ENCODE measurements at regions not wholly inside any gene's neighbourhood (a gene's known extent, or its start where the extent isn't known, plus 50 kb on each side); places are given as distances from the start of the nearest gene placed in this dataset.
"Not testable (repeated sequence)": the region's sequence is repeated elsewhere in the genome, so short reads cannot be mapped to it uniquely, and the experiment has no call there.

DNA sequence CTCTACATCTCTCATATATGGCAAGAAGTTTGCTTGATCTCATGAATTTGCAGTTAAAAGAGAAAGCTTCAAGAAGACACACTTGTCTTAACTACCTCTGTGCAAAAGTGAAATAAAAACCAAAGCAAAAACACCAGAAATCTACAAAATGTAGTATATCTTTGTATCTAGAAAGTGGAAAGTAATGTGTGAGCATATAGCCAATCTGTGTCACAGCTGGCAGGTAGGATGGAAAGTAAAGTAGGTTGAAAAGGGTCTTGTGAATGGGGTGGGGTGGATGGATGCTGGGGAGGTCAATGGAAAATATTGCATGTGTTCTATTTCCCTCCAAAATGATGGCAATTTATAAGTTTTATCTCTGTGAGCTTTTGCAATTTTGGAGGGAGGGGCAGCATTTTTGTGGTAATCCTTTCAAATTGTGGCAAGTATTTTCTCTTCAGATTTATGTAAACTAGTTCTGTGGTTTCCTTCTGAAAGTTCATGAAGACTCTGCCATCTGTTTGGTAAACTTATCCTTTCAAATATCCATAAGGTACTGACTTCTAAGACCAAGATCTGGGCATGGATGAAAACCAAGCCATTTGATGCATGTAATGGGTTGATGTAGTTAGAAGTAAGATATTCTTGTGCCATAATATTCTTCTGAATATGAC, 215.9 kb upstream of the GIMD1 start:
- H3K27ac ChIP-seq, result no peak overlapping the region
- no peak for TF ChIP-seq ZFX (IDR thresholded peaks at IDR 0.05; ENCODE audit: borderline replicate concordance)
- TF ChIP-seq, protein P1, sequence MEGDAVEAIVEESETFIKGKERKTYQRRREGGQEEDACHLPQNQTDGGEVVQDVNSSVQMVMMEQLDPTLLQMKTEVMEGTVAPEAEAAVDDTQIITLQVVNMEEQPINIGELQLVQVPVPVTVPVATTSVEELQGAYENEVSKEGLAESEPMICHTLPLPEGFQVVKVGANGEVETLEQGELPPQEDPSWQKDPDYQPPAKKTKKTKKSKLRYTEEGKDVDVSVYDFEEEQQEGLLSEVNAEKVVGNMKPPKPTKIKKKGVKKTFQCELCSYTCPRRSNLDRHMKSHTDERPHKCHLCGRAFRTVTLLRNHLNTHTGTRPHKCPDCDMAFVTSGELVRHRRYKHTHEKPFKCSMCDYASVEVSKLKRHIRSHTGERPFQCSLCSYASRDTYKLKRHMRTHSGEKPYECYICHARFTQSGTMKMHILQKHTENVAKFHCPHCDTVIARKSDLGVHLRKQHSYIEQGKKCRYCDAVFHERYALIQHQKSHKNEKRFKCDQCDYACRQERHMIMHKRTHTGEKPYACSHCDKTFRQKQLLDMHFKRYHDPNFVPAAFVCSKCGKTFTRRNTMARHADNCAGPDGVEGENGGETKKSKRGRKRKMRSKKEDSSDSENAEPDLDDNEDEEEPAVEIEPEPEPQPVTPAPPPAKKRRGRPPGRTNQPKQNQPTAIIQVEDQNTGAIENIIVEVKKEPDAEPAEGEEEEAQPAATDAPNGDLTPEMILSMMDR (IDR thresholded peaks at IDR 0.05), result no peak

DNA sequence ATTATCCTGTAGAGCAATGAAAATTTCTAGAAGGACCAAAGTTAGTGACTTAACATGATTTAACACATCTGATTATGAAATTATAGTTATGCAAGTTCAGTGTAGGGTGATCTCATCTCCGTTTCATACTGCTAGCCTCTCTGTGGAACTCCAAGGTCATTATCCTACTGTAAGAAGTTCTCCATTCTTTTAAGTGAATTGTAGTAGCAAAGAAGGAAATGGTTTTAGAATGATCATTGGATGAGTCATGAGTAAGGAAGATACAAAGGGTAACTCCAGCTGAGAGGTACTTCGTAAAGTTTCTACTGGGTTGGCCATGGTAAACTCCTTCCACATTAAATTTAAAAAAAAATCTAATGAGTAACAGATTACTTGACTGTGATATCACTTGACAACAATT, 215.0 kb upstream of the GIMD1 start:
- TF ChIP-seq, protein P1 (IDR thresholded peaks at IDR 0.05), result no peak
- TF ChIP-seq ZFX (IDR thresholded peaks at IDR 0.05; ENCODE audit: borderline replicate concordance), result no peak

DNA sequence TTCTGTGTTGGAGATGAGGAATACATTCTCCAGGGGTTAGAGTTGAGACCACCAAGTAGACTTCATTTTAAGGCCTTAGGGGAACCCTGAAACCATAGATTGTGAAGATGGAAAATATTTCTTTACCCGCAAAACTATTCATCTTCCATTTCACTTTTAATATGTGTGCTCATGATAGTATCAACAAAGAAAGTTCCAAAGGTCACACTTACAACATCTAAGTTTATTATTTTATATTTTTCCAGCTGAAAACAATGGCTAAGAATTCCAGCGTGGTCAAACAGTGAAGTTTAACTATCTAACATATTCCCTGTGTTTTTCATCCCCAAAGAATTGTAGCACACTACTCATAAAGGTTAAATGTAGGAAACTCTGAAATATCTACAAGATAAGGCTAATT, 214.5 kb upstream of the GIMD1 start:
- no peak overlapping the region for H3K27ac ChIP-seq
- TF ChIP-seq ZFX (IDR thresholded peaks at IDR 0.05; ENCODE audit: borderline replicate concordance), result no peak
- TF ChIP-seq, protein P1 (IDR thresholded peaks at IDR 0.05), result no peak

More for the DNA sequence above, 215.0 kb upstream of the GIMD1 start:
- H3K27ac ChIP-seq, result no peak overlapping the region

DNA sequence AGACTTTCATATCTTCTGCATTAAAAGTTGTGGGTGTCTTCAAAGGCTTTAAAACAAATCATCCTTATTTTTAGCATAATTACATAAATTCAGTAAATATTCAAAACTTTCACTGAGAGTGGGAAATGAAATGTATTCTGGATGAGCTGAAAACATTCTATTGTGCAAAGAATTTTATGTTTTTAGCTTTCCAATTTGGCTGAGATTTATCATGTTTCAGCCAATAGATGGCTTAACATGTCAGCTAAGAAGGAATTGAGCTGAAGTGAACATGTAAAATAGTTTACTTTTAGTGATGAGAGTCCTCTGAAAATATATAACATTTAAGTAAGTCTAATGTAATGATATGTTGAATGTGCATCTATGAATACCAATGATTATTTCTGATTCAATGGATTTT, 213.5 kb upstream of the GIMD1 start:
- H3K27ac ChIP-seq, result no peak overlapping the region
- TF ChIP-seq, protein P1 (IDR thresholded peaks at IDR 0.05), result no peak
- no peak for TF ChIP-seq ZFX (IDR thresholded peaks at IDR 0.05; ENCODE audit: borderline replicate concordance)

DNA sequence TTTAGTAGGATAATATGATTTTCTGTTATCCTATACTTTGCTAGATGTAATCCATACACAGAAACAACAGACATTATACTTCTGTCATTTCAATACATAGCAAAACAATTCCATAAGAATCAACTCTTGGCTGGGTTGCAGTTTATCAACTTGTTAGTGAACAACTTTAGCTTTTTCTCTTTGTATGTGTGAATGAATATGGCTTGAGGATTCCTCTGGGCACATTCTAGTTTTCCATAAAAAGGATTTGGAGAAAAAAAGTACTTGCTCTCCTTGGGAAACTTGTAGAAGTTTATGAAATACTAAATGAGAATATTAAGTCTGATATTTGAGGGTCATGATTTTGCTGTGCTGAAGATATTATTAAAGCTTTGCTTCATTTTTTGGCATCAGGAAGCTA, 210.7 kb upstream of the GIMD1 start:
- H3K27ac ChIP-seq, result no peak overlapping the region
- TF ChIP-seq, protein P1 (IDR thresholded peaks at IDR 0.05), result no peak
- TF ChIP-seq ZFX (IDR thresholded peaks at IDR 0.05; ENCODE audit: borderline replicate concordance), result no peak

DNA sequence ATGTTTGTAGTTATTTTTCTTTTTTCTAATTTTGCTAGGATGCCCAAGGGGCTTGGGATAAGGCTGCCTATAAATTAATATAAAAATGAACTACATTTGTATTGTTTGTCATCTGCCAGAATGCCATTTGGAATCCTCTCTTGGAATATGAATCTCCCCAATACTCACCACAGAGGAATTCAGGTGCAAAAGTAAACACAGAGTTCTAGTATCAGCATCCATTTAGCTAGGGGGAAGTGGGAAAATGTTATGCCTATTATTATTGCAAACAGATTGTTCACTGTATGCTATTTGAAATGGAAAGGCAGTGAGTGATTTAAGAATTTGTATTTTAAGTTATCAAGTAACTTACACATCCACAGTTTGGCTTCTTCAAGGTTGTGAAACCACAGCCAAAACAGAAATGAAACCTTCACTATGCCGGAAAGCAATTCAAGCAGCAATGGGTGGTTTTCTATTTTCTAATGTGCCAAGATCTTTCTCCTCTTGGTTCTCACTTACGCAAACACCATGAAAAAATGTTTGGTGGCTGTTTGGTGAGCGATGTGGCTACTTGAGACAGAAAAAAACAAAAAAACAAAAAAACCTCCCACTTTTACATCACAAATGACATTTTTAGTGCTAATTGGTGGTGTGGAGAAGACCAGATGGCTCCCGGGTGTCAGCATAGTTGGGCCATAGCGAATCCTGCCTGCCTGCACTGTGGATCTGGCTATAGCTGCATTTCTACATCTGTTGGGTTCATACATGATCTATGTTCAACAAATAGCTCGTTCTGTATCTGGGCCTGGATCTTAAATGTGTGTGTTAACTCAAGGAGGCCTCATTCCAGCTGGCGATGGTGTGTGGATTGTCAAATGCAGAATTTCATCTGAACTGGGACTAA, 200.8 kb upstream of the GIMD1 start:
- no peak overlapping the region for H3K27ac ChIP-seq
- TF ChIP-seq, protein P1 (IDR thresholded peaks at IDR 0.05), result no peak
- TF ChIP-seq ZFX (IDR thresholded peaks at IDR 0.05; ENCODE audit: borderline replicate concordance), result no peak

DNA sequence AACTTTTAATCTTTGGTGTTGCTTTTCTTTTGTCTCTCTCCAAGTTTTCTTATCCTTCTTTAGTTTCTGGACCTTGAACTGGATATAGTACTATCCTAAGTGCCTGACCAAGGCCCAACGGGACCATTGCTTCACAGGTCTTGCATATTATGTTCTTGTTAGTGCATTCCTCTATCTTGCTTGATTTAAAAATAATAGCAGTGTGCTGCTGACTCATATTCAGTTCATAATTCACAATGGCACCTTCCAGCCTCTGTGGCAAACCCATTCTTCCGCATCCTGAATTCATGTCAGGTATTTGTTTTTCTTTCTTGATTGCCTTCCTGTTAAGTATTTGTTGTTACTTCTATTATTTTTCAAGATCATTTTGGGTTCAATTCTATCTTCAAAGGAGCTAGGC, 197.1 kb upstream of the GIMD1 start:
- TF ChIP-seq, protein P1 (IDR thresholded peaks at IDR 0.05), result no peak
- TF ChIP-seq ZFX (IDR thresholded peaks at IDR 0.05; ENCODE audit: borderline replicate concordance), result no peak

DNA sequence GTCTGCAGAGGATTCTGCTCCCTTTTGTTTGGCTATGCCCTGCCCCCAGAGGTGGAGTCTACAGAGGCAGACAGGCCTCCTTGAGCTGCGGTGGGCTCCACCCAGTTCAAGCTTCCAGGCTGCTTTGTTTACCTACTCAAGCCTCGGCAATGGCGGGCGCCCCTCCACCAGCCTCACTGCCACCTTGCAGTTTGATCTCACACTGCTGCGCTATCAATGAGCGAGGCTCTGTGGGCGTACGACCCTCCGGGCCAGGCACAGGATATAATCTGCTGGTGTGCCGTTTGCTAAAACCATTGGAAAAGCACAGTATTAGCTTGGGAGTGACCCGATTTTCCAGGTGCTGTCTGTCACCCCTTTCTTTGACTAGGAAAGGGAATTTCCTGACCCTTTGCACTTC, 195.1 kb upstream of the GIMD1 start:
- H3K27ac ChIP-seq, result not testable (repeated sequence)

More for the DNA sequence above, 197.1 kb upstream of the GIMD1 start:
- H3K27ac ChIP-seq, result no peak overlapping the region
